ENCODE measurements at regions not wholly inside any gene's neighbourhood (a gene's known extent, or its start where the extent isn't known, plus 50 kb on each side); places are given as distances from the start of the nearest gene placed in this dataset.

- CTCF ChIA-PET: no interaction called here
- Histone ChIP-seq H3K79me2 (ENCODE audit: control insufficient read depth, insufficient read depth, low read length) (no peaks in the 10 kb centered on the region), H3K9me3 (replicated peaks; ENCODE audit: control insufficient read depth, insufficient read depth, low read length) (no peaks in the 10 kb centered on the region), H3K27me3 (ENCODE audit: control insufficient read depth in 2 of 2, insufficient read depth in 2 of 2, low read length in 2 of 2) (no peaks in the 10 kb centered on the region), H3K9ac (replicated peaks; ENCODE audit: extremely low read depth, insufficient read depth, low read length) (no peak overlapping the region), H3K4me3 (replicated peaks in 1 of 3; ENCODE audit: insufficient read depth in 1 of 3, low read depth in 1 of 3, low read length in 3 of 3) (no peak overlapping the region), H2AFZ (ENCODE audit: low read depth, low read length) (no peak overlapping the region), H3K4me1 (ENCODE audit: control insufficient read depth, extremely low read depth, insufficient read depth, low read length) (no peaks in the 10 kb centered on the region), H3K36me3 (ENCODE audit: control insufficient read depth in 2 of 2, extremely low read depth in 1 of 2, insufficient read depth in 2 of 2, low read length in 2 of 2) (no peaks in the 10 kb centered on the region), H3K9me1 (replicated peaks; ENCODE audit: control insufficient read depth, extremely low read depth, insufficient read depth, low read length) (no peaks in the 10 kb centered on the region), H3K27ac (ENCODE audit: insufficient read depth, low read depth, low read length) (no peak overlapping the region), H3K4me2 (ENCODE audit: insufficient read depth, low read length) (no peak overlapping the region), H4K20me1 (replicated peaks; ENCODE audit: control insufficient read depth, extremely low read depth, insufficient read depth, low read length) (no peaks in the 10 kb centered on the region)
- no peak for DNase-seq (ENCODE audit: low read depth, low spot score)
- dilution Hi-C loops (cut with MboI; ENCODE audit: extremely low pct_ligation_motif_present, low sequenced_read_pairs): no loop called here
- intact Hi-C loops (cut with micrococcal nuclease): no loop called here
- POLR2A ChIA-PET: no interaction called here
- no peak for FAIRE-seq
- TF ChIP-seq JUN (IDR thresholded peaks at IDR 0.05; ENCODE audit: borderline replicate concordance, insufficient read depth, insufficient read length, low read depth) (no peak), POLR2A (IDR thresholded peaks at IDR 0.05; ENCODE audit: low read depth, low read length) (no peak), FOS (IDR thresholded peaks at IDR 0.05; ENCODE audit: borderline replicate concordance, insufficient read depth, low read length) (no peak)
- BruUV-seq (replicated peaks): no TSS peak
Measured at GRCh38 chr20:12957968-12958367, 50.8 kb upstream of the SPTLC3 start.
